ENCODE measurements at regions not wholly inside any gene's neighbourhood (a gene's known extent, or its start where the extent isn't known, plus 50 kb on each side); places are given as distances from the start of the nearest gene placed in this dataset.

DNA sequence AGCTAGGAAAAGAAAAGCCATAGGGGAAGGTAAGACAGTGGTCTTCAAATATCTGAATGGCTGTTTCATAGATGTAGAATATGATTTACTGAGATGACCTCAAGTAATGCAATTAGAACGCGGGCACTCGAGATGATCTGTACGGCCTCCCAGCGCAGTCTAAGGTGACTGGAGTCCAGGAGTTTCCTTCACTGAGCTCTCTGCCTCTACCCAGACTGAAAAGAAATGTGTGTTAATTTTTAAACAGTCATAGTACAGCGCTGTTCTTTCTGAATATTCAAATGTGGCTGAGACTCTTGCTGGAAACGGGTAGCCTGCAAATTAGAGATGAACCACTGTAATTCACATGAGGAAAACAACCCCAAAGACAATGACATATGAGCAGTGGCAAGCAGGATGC is 562.4 kb upstream of the AUTS2 start:
- no peak for TF ChIP-seq CTCF (conservative IDR thresholded peaks at IDR 0.05; ENCODE audit: low read depth, low read length)
- no peak for TF ChIP-seq EZH2 (IDR thresholded peaks at IDR 0.05; ENCODE audit: low read length, unreplicated experiment)
